ENCODE measurements at regions not wholly inside any gene's neighbourhood (a gene's known extent, or its start where the extent isn't known, plus 50 kb on each side); places are given as distances from the start of the nearest gene placed in this dataset.

DNA sequence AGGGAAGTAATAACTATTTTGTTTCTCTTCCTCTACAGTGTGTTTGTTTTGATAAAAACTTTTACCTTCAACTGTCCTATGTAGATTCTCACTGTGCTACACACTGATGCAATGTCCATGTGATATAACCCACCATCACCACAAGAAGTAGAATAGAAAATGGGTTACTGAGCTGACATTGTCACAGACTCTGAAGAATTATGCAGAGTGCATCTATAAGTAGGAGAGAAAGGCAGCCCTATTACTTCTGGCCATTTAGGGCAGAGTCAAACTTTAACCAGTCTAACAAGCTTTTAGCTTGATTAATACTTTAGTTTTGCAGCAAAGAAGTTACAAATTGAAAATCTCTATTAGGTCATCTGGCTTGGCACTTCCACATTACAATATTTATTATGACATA is 354.0 kb upstream of the CDH8 start:
- no peak for DNase-seq (ENCODE audit: low read depth in 1 of 2, low spot score in 1 of 2)
- Histone ChIP-seq H3K4me3 (replicated peaks; ENCODE audit: insufficient read depth, low read length) (no peak overlapping the region), H3K27me3 (ENCODE audit: insufficient read depth, poor library complexity, severe bottlenecking) (no peaks in the 10 kb centered on the region), H3K27ac (replicated peaks) (no peak overlapping the region)
- TF ChIP-seq SPI1 (IDR thresholded peaks at IDR 0.05; ENCODE audit: borderline replicate concordance, low read depth) (no peak), GABPA (IDR thresholded peaks at IDR 0.05; ENCODE audit: low read depth) (no peak), POLR2AphosphoS5 (IDR thresholded peaks at IDR 0.05; ENCODE audit: low read depth) (no peak)
- TF ChIP-seq, protein P1, sequence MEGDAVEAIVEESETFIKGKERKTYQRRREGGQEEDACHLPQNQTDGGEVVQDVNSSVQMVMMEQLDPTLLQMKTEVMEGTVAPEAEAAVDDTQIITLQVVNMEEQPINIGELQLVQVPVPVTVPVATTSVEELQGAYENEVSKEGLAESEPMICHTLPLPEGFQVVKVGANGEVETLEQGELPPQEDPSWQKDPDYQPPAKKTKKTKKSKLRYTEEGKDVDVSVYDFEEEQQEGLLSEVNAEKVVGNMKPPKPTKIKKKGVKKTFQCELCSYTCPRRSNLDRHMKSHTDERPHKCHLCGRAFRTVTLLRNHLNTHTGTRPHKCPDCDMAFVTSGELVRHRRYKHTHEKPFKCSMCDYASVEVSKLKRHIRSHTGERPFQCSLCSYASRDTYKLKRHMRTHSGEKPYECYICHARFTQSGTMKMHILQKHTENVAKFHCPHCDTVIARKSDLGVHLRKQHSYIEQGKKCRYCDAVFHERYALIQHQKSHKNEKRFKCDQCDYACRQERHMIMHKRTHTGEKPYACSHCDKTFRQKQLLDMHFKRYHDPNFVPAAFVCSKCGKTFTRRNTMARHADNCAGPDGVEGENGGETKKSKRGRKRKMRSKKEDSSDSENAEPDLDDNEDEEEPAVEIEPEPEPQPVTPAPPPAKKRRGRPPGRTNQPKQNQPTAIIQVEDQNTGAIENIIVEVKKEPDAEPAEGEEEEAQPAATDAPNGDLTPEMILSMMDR (IDR thresholded peaks at IDR 0.05; ENCODE audit: insufficient read depth, low read length), result no peak
- TF ChIP-seq, protein P2, sequence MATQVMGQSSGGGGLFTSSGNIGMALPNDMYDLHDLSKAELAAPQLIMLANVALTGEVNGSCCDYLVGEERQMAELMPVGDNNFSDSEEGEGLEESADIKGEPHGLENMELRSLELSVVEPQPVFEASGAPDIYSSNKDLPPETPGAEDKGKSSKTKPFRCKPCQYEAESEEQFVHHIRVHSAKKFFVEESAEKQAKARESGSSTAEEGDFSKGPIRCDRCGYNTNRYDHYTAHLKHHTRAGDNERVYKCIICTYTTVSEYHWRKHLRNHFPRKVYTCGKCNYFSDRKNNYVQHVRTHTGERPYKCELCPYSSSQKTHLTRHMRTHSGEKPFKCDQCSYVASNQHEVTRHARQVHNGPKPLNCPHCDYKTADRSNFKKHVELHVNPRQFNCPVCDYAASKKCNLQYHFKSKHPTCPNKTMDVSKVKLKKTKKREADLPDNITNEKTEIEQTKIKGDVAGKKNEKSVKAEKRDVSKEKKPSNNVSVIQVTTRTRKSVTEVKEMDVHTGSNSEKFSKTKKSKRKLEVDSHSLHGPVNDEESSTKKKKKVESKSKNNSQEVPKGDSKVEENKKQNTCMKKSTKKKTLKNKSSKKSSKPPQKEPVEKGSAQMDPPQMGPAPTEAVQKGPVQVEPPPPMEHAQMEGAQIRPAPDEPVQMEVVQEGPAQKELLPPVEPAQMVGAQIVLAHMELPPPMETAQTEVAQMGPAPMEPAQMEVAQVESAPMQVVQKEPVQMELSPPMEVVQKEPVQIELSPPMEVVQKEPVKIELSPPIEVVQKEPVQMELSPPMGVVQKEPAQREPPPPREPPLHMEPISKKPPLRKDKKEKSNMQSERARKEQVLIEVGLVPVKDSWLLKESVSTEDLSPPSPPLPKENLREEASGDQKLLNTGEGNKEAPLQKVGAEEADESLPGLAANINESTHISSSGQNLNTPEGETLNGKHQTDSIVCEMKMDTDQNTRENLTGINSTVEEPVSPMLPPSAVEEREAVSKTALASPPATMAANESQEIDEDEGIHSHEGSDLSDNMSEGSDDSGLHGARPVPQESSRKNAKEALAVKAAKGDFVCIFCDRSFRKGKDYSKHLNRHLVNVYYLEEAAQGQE (IDR thresholded peaks at IDR 0.05; ENCODE audit: insufficient replicate concordance, low read depth), result no peak

DNA sequence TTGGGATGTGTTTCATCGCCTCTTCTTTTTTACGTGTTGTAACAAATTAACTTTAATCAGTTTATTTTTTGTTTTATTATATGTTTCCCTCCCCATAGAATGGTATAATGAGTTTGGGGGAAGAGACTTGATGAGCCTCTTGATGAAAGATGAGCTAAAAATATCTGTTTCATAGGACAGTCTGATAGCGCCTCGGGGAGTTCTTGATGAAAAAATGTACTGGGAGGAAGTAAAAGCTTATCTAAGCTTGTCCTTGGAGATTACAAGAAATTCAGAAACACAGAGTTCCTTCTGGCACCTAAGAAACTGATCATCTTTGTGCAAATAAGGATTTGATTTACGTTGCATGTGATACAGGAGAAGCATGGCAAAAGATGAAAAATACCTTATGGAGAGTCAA is 350.2 kb upstream of the CDH8 start:
- no peak for DNase-seq (ENCODE audit: low read depth in 1 of 2, low spot score in 1 of 2)
- TF ChIP-seq, protein P1 (IDR thresholded peaks at IDR 0.05; ENCODE audit: insufficient read depth, low read length), result no peak
- Histone ChIP-seq H3K27ac (replicated peaks) (no peak overlapping the region), H3K27me3 (ENCODE audit: insufficient read depth, poor library complexity, severe bottlenecking) (no peaks in the 10 kb centered on the region), H3K4me3 (replicated peaks; ENCODE audit: insufficient read depth, low read length) (no peak overlapping the region)

DNA sequence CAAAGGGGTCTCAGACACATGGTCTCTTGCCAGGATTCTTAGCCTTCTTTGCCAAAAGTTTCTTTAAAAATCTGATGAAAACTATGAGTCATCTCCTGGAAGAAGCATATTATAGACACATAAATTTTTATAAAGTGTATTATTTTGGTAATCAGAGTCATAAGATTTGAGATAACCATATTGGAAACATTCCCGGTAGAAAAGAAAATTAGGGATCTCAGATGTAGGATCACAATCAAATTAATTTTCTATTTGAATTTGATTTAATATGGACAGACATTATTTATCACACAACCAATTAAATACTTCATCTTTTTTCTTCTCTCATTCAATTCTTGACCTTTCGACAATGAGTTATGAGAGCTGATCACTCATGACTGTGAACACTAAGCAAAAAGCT is 347.7 kb upstream of the CDH8 start:
- TF ChIP-seq POLR2AphosphoS5 (IDR thresholded peaks at IDR 0.05; ENCODE audit: low read depth), result no peak
- TF ChIP-seq, protein P1 (IDR thresholded peaks at IDR 0.05; ENCODE audit: insufficient read depth, low read length), result no peak
- no peak for TF ChIP-seq GABPA (IDR thresholded peaks at IDR 0.05; ENCODE audit: low read depth)
- TF ChIP-seq, protein P2 (IDR thresholded peaks at IDR 0.05; ENCODE audit: insufficient replicate concordance, low read depth), result no peak
- H3K27ac ChIP-seq (replicated peaks), result no peak overlapping the region
- H3K27me3 ChIP-seq (ENCODE audit: insufficient read depth, poor library complexity, severe bottlenecking), result no peaks in the 10 kb centered on the region
- no peak overlapping the region for H3K4me3 ChIP-seq (replicated peaks; ENCODE audit: insufficient read depth, low read length)
- no peak for DNase-seq (ENCODE audit: low read depth in 1 of 2, low spot score in 1 of 2)

DNA sequence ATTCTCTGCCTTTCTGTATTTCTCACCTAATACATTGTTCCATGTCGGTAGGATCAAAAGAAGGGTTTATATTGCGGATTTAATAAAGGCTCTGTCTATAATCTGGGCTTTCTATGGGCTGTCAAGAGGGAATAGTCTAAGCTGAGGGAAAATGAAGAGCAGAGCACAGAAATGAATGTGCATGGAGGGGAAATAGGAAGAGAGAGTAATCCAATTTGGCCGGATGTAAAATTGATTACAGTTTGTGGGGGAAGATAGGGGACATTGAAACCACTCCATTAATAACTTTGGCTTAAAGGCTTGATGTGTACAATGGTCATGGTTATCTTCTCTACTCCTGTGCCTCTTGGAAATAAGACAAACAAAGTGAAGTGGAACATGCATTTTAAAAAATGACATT is 334.2 kb upstream of the CDH8 start:
- no peak overlapping the region for H3K27ac ChIP-seq (replicated peaks)
- no peak overlapping the region for H3K4me3 ChIP-seq (replicated peaks; ENCODE audit: insufficient read depth, low read length)
- no peak for TF ChIP-seq SPI1 (IDR thresholded peaks at IDR 0.05; ENCODE audit: borderline replicate concordance, low read depth)
- TF ChIP-seq, protein P1 (IDR thresholded peaks at IDR 0.05; ENCODE audit: insufficient read depth, low read length), result no peak
- TF ChIP-seq GABPA (IDR thresholded peaks at IDR 0.05; ENCODE audit: low read depth), result no peak
- no peak for TF ChIP-seq POLR2AphosphoS5 (IDR thresholded peaks at IDR 0.05; ENCODE audit: low read depth)
- TF ChIP-seq, protein P2 (IDR thresholded peaks at IDR 0.05; ENCODE audit: insufficient replicate concordance, low read depth), result no peak
- H3K27me3 ChIP-seq (ENCODE audit: insufficient read depth, poor library complexity, severe bottlenecking), result no peaks in the 10 kb centered on the region
- no peak for DNase-seq (ENCODE audit: low read depth in 1 of 2, low spot score in 1 of 2)

Data from HL-60 (cell line).